HCT116 (cell line): ENCODE measurements at regions not wholly inside any gene's neighbourhood (a gene's known extent, or its start where the extent isn't known, plus 50 kb on each side); places are given as distances from the start of the nearest gene placed in this dataset.

Experiments
- EZH2 ChIP-seq: fragments of 200-600 bp; sonication (generic); IDR thresholded peaks from 2 replicates; pipeline ENCODE4 v1.6.1; 2017; ENCODE audit warnings: antibody characterized with exemption, mixed run types
- JUND ChIP-seq: IDR thresholded peaks from 2 replicates; pipeline ENCODE4 v1.6.1; 2012
- POLR2A ChIP-seq: IDR thresholded peaks from 2 replicates; pipeline ENCODE4 v1.7.0; 2011; ENCODE audit warnings: borderline replicate concordance; ENCODE audit not compliant: insufficient read depth, insufficient read length; ENCODE audit errors: extremely low read depth
- POLR2AphosphoS5 ChIP-seq: IDR thresholded peaks from 2 replicates; pipeline ENCODE4 v1.6.1; 2011; ENCODE audit warnings: mild to moderate bottlenecking, low read depth, low read length, moderate library complexity
- SIN3A ChIP-seq: IDR thresholded peaks from 2 replicates; pipeline ENCODE4 v1.6.1; 2012; ENCODE audit warnings: low read depth
- YY1 ChIP-seq: IDR thresholded peaks from 2 replicates; pipeline ENCODE4 v1.6.1; 2011; ENCODE audit warnings: low read length, low read depth, moderate library complexity, mild to moderate bottlenecking; ENCODE audit not compliant: insufficient replicate concordance; ENCODE audit errors: extremely low read depth
- TF ChIP-seq, protein P1 (sequence below): IDR thresholded peaks from 2 replicates; pipeline ENCODE4 v1.6.1; 2012; ENCODE audit warnings: low read depth

DNA sequence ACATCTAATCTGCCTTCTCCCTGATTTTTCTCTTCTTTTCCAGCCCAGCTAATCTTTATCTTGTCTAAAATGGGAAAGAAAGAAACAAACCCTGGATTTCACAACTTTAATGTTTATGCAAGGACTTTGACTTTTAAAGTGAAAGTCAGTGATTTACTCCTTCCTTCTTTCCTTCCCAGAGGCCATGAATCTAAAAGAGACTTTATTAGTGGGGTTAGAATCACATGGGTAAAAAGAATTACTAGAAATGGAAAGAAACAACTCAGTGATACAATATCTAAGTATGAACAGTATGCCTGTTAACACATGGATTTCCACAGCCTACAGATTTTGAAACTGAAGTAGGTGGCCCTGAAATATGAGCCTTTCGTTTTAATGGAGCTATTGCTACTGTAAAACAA is 59.8 kb upstream of the KCNK2 start:
- TF ChIP-seq POLR2A (no peak), EZH2 (no peak), JUND (no peak), POLR2AphosphoS5 (no peak), YY1 (no peak), SIN3A (no peak)
- TF ChIP-seq, protein P1, sequence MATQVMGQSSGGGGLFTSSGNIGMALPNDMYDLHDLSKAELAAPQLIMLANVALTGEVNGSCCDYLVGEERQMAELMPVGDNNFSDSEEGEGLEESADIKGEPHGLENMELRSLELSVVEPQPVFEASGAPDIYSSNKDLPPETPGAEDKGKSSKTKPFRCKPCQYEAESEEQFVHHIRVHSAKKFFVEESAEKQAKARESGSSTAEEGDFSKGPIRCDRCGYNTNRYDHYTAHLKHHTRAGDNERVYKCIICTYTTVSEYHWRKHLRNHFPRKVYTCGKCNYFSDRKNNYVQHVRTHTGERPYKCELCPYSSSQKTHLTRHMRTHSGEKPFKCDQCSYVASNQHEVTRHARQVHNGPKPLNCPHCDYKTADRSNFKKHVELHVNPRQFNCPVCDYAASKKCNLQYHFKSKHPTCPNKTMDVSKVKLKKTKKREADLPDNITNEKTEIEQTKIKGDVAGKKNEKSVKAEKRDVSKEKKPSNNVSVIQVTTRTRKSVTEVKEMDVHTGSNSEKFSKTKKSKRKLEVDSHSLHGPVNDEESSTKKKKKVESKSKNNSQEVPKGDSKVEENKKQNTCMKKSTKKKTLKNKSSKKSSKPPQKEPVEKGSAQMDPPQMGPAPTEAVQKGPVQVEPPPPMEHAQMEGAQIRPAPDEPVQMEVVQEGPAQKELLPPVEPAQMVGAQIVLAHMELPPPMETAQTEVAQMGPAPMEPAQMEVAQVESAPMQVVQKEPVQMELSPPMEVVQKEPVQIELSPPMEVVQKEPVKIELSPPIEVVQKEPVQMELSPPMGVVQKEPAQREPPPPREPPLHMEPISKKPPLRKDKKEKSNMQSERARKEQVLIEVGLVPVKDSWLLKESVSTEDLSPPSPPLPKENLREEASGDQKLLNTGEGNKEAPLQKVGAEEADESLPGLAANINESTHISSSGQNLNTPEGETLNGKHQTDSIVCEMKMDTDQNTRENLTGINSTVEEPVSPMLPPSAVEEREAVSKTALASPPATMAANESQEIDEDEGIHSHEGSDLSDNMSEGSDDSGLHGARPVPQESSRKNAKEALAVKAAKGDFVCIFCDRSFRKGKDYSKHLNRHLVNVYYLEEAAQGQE = no peak
